NCI-H345 (cell line): ENCODE measurements at regions not wholly inside any gene's neighbourhood (a gene's known extent, or its start where the extent isn't known, plus 50 kb on each side); places are given as distances from the start of the nearest gene placed in this dataset.

Source experiments
- DNase-seq: peaks from one replicate; lab custom pipeline; 2025; lab: John Stamatoyannopoulos, UW

DNA sequence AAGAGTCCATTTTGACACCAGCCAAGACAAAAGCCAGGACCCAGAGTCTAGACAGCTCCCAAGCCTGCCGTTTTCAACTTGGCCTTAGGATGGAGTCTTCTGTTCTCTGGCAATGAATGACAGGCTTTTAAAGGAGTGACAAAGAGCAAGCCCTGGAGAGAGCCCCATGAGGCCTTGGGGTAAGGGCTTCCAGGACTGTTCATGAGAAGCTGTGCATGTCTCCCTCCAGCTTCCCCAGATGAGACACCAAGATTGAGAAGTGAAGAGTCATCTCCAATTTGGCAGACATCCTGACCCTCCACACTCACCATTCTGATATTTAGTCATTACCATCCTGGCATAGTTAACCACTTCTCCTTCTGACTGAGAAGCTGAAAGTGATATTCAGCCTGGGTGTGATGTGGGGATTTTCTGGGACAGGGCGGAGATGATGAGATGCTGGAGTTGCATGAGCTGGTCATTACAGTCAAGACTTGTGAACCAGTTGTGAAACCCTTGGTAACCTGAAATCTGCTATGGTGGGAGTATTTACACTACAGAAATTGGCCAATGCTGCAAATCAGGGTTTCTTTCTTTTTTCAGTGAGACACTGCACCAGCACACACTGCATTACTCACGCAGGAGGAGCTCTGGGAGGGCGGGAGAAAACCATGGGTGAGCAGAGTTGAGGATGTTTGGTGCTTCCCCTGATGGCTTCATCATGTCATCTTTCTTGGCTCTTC is 77.8 kb downstream of the VCPKMT start:
- DNase-seq: no peak

DNA sequence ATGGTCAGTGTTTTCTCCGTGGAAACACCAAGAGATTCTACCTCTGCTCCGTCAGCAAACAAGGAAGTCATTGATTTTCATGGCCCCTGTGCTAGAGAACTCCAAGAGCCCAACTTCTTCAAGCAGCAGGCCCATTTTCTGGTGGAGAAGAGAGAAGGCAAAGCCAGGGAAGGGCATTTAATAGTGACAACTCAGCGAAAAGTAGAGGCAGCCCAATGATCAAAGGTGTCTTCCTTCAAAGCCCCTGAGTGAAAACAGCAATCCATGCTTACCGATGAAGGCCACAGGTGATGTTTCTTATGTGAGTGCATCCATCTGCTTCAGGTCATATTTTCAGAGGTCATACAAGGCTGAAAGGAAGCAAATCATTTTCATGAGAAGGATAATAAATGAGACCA is 77.3 kb downstream of the VCPKMT start:
- no peak for DNase-seq

DNA sequence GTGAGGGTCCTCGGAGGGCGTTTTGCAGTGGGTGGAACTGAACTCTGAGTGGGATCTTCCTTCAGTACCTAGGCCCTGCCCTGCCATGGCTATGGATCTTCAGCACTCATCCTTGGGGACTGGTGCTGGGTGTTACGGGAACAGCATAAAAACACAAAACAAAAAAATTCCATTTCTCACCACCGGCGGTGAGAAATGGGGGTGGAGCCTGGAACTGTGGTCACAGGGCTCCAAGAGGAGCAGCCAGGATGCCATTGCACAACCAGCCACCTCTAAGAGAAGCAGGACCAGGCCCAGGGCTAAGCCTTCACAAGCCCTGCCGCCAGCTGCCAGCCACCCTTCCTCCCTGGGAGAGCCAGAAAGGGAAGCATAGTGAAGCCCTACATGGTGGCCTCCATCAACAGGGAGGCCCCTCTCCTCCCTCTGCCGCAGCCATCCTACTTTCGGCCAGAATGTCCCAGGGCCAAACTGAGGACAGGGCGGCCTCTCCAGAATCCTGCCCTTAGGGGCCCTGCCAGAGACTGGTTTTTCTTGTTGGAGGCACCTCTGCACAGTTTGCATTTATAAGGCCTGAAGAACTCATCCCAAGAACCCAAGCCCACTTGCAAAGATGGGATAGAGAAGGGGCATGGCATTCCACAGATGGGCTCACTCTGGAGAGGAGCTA is 76.5 kb downstream of the VCPKMT start:
- DNase-seq: no peak

DNA sequence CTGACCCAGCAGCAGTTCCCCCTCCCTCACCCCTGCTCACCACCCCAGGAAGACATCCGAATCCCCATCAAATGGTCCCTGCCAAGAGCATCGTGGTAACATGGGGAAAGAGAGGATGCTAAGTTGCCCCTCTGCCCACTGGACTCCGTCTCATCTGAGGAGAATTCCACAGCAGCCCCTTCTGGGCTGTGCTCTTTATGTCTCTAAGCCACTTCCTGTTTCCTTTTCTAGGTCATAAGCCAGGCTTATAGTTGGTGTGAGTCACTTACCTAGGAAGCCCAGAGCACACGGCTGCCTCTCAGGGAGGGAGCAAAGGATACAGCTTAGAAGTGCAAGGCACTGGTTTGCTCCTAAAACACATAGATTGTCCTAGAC is 76.0 kb downstream of the VCPKMT start:
- no peak for DNase-seq

DNA sequence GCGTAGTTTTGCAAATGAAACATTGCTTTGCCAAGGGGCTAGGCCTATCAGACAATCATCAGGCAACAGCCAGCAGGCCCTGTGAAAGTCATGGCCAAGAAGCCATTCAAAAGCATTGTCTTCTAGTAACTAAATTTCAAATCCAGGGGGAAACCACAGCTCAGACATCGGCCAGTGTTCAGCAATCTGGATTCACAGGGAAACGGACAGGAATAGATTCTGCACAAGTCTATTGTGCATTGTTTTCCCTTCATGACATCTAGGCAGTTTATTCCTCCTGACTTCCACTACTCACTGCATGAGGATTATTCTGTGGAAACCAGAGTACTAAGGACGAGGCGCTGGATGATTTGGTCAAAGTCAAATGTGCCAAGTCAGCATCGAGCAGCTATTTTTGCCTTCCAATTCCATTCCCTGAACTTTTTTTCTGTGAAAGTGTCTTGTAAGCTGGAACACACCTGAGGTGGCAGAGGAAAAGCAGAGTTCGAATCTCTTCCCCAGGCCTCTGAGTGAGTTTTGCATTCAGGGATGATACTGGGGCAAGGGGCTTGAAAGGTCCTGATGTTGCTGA is 75.4 kb downstream of the VCPKMT start:
- DNase-seq: no peak

DNA sequence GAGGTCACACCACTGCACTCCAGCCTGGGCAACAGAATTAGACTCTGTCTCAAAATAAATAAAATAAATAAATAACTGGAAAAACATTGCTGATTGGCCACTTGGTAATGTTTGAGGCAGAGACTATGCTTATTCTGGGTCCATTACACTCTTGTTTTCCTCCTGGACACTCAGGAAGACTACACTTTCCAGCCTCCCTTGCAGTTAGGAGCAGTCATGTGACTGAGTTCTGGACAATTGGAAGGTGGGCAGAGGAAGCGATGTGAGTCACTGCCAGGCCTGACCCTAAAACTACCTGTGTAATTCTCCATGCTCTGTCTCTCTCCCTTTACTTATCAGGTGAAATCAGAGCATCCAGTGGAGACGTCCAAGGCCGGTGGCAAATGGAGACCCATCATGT is 74.4 kb downstream of the VCPKMT start:
- no peak for DNase-seq

DNA sequence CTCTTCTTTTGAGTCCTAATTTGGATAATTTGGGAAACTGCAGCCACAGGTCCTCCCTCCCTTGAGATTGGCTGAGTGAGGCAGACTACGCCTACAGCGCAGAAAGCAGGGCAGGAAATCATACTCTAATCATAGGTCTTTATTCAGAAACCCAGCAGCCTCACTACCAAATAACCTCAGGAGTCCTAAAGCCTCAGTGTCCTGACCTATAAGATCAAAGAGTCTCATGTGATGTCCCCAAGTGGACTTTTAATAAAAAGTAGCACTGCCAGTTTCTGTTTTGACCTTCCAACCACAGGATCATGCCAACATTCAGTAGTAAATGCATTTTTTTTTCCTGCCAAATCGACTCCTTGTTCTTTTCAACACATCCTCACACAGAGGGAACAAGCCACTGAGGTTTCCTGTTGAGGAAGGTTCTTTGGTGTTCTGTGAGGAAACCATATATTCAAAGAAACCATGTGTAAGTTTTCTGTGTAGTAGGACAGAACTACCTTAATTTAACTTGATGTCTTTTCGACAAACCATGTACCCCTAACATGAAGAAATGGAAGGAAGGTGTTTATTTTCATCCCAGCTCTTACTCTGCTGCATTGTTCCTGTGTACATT is 72.2 kb downstream of the VCPKMT start:
- no peak for DNase-seq

DNA sequence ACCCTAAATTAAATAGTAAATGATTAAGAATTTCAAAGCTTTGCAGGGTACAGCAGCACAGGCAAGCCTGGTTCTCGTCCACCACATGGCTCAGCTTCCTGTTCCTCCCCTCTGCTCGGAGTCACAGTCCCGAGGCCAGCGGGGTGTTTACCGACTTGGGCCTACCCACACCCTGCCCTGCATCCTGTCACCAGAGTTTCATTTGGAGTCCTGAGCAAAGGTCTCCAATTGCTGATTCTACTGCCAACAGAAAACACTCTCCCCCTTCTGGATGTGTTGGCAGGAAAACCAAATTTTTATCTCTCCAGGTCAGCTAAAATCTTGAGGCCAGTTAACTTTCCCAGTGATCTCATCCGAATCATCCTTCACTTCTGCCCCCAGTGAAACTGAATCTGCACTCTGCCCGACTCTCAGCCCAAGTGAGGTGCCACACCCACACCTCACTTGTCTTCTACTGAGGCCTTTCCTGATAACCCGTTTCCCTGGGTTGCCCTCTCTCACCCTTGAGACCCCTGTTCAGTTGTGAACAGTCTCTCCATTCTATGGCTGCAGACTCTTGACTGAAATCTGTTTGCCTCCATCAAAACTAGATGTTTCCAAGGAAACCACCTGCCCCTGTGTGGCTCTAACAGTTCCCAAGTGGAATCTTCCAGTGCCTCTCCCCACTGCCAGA is 71.2 kb downstream of the VCPKMT start:
- DNase-seq: no peak

DNA sequence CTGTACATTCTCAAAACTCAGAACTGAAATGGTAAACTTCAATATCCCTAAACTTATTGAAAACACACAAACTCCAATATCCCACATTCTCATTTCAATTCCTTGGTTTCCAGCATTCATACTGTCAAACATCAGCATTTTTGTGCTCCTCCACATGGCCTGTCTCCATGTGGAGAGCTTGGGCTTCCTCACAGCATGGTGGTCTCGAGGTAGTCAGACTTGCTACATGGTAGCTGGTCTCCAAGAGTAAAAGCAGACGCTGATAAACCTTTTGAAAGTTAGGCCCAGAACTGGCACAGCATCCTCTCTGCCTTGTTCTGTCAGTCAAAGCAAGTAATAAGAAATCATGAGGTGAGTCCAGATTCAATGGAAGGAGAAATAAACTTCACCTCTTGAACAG is 70.5 kb downstream of the VCPKMT start:
- DNase-seq: no peak

DNA sequence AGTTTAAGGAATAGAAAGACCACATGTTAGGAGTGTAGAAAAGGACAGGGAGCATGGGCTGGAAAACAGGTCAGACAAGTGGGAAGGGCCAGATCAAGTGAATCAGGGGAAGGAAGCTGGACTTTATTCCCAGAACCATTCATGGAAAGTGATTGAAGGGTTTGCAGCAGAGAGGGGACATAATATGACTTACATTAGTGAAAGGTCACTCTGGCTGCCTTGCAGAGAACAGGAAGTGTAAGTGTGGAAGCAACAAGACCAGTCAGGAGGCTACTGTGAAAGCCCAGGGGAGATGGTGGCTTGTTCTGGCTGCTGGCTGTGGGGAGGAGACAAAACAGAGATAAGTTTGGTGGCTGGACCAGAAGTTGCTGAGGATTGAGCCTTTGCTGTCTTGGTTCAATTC is 69.1 kb downstream of the VCPKMT start:
- DNase-seq: no peak

DNA sequence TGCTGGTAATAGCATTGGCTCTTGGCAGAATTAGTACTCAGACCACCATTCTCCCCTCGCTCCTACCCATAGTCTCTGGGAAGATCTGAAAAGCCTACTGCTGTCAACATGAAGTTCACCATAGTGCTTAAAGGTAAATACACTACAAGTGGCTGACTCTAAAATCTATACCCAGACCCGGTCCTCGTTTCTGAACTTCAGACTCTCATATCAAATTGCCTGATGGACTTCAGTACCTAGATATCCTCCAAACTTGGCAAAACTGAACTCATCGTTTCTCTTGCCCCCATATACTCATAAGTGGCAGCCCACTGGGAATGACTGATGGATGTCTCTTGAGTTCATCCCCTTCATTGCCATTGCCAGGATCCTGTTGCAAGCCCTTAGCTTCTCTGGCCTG is 67.3 kb downstream of the VCPKMT start:
- DNase-seq: no peak

DNA sequence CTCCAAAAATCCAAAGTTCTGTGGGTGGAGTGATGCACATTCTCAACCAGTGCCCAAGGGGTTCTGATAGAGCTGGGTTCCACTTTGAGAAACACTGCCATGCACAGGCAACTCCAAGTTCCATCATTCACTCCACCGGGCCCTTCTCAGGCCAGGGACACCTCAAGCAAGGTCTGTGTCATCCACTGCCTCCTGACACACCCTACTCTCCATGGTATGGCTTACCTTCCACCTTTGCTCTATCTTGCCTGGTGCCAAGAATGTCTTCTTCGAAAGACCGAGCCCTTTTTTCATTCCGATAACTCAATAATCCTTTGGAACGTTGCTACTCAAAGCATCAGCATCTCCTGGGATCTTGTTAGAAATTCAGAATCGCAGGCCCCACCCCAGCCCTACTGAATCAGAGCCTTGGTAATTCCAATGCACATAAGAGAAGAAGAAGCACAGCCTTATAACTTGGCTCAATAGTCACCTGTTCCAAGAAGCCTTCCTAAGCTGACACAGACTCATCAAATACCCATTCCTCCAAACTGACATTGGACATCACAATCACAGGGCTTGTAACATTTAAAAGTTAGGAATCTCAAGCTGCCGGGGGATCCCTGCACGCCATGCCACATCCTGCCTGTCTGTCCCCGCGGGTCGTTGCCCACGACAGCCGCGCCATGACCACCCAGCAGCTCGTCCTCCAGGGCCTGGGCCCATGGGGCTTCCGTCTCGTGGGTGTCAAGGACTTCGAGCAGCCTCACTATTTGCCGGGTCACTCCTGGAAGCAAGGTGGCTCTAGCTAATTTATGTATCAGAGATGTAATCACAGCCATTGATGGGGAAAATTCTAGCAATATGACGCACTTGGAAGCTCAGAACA is 66.4 kb downstream of the VCPKMT start:
- DNase-seq: no peak

DNA sequence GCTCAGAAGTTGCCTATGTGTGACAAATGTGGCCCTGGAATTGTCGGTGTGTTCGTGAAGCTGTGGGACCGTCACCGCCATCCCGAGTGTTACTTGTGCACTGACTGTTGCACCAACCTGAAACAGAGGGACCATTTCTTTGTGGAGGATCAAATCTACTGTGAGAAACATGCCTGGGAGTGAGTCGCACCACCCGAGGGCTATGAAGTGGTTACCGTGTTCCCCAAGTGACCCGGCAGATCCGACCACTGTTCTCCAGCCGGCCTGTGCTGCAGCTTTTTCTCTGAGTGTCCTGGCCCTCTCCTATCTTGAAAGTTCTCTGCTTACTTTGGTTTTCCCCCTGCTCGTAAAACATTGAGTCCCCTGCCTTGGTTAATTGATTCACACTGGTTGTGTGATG is 65.3 kb downstream of the VCPKMT start:
- no peak for DNase-seq

DNA sequence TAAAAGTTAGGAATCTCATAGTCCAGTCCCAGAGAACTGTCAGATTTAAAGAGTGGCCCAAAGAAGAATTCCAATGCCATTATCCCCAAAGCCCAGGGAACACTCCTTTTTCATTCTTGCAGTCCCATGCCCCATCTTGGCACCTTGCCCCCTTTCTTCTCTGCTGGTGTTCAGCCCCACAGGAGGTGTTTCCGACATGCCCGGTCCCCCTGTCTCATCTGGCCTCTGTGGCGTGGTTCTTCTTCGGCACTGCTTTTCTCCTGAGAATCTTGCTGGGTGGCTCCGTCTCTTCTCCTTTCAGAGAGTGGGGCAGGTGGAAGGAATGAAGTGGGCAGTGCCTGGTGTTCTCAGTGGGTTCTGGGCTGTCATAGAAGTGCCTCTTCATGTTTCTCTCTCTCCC is 64.7 kb downstream of the VCPKMT start:
- DNase-seq: no peak

DNA sequence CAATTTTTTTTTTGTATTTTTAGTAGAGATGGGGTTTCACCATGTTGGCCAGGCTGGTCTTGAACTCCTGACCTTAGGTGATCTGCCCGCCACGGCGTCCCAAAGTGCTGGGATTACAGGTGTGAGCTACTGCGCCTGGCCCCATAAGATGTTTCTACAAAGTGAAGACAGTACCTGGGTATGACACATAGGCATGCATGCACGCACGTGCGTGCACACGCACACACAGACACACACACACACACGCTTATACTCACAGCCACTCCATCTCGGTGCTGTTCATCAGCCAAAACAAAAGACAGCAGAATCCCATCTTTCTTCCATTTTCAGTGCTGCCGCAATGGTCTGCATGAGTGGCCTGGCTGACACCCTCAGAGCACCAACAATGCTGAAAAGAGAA is 63.9 kb downstream of the VCPKMT start:
- DNase-seq: no peak

DNA sequence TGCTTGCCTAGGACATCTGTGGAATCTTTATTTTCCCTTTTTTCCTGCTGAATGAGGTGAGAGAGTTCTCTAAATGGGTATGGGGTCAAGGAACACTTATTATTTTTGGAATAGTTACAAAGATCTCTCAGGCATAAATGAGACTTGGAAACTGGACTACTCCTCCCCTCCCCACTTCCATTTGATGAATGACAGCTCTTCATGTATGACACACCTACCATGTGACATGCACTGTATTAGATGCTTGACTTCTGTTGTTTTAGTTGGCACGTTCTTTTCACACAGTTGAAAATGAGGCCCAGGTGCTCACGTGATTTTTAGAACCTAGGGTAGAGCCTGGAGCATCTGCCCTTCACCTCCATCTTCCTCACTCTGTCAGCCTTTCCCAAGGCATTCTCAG is 62.4 kb downstream of the VCPKMT start:
- DNase-seq: no peak

DNA sequence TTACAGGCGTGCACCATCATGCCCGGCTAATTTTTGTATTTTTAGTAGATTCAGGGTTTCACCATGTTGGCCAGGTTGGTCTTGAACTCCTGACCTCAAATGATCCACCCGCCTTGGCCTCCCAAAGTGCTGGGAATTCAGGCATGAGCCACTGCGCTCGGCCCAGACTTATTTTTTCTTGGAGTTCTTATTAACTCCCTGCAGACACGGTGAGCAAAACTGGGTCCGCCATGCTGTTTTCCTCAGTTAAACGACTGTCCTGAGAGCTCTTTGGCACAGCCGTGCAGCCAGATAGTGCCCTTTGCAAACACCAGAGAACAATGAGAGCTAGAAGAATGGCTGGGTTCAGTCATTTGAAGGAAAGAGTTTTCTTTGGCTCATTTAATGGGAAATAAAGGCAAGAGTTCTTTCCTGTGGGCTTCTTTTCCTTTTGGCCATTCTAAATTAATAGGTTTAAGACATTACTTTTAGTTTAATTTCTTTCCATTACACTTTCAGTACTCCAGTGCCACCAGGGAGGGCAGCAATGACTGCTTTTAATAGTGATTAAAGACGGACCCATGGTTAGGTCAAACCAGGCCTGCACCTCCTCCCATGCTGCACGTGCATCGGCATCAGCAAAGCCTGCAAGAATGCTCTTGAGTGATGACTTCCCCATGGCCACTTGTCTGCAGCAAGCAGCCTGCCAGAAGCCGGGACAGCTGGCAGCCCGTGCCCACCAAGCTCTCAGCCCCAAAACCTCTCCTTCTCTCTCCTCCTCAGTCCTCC is 60.7 kb downstream of the VCPKMT start:
- no peak for DNase-seq

DNA sequence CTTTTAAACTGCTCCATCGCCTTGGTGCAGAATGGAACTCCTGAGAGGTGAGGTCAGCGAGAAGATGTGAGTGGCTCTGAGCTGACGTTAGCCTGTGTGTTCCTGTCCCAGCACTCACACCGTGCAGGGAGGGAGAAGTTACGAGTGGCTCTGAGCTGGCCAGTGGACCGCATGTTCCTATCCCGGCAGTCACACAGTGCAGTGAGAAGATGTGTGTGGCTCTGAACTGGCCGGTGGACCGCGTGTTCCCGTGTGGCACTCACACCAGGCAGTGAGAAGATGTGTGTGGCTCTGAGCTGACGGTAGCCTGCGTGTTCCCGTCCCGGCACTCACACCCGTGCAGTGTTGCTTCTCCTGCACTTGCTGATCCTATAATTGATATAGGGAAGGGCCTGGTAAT is 59.9 kb downstream of the VCPKMT start:
- no peak for DNase-seq

DNA sequence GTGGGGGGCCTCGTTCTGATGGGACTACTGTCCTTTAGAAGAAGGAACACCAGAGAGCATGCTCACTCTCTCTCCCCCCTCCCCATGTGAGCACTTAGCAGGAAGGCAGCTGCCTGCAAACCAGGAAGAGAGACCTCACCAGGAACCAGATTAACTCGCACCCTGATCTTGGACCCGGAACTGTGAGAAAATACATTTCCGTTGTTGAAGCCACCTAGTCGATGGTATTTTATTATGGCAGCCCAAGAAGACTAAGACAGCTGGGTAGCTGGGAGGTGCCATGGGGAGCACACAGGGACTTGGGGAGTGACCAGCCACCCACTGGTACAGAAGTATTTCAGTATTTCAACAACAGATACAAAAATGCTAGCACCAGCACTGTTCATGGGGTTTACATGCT is 59.0 kb downstream of the VCPKMT start:
- DNase-seq: no peak

DNA sequence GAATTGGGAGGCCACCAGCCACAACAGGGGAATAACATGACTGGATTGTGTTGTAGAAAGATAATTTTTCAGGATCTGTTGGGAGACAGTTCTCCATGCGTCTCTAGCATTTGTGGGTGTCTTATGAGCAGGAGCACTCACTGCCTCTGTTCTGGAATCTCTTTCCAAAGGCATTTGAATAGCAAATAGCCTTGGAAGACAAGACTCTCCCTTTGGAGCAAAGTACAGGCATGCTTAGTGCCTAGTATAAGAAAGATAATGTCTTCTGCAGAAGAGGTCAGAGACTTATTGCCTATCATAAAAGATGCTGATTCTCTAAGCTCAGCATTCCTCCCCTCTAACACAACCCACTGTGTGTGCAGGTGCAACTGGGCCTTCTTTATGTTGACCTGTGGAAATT is 58.3 kb downstream of the VCPKMT start:
- no peak for DNase-seq
